Fibroblast of the aortic adventitia (primary cell): ENCODE measurements at regions not wholly inside any gene's neighbourhood (a gene's known extent, or its start where the extent isn't known, plus 50 kb on each side); places are given as distances from the start of the nearest gene placed in this dataset.

ENCODE experiments used
- DNase-seq: peaks from one replicate; pipeline ENCODE4 v3.0.0-alpha.2; 2010; ENCODE audit warnings: low read depth
- H3K4me3 ChIP-seq: 2 replicates; pipeline ENCODE4 v1.5.1; 2011; ENCODE audit warnings: low read depth, mild to moderate bottlenecking, control low read depth, low read length, moderate library complexity
- CTCF ChIP-seq: IDR thresholded peaks from 2 replicates; pipeline ENCODE4 v1.5.1; 2011; ENCODE audit warnings: mild to moderate bottlenecking, low read length, control low read depth, inconsistent platforms; ENCODE audit not compliant: insufficient read depth

GRCh38 chr22:49525360-49525759 lies 302.3 kb downstream of the BRD1 start:
- DNase-seq, result no peak
- H3K4me3 ChIP-seq, result no peak overlapping the region
- no peak for TF ChIP-seq CTCF

- no peak for DNase-seq
- TF ChIP-seq CTCF, result no peak
- no peak overlapping the region for H3K4me3 ChIP-seq
These were observed 303.3 kb downstream of the BRD1 start for GRCh38 chr22:49524362-49524761.

GRCh38 chr22:49523374-49524008 lies 304.2 kb downstream of the BRD1 start:
- no peak overlapping the region for H3K4me3 ChIP-seq
- no peak for TF ChIP-seq CTCF
- no peak for DNase-seq

GRCh38 chr22:49522582-49523373 lies 304.9 kb downstream of the BRD1 start:
- TF ChIP-seq CTCF, result no peak
- DNase-seq, result no peak
- H3K4me3 ChIP-seq, result no peak overlapping the region

GRCh38 chr22:49521787-49522224 lies 305.9 kb downstream of the BRD1 start:
- TF ChIP-seq CTCF, result no peak
- H3K4me3 ChIP-seq, result no peak overlapping the region
- no peak for DNase-seq

GRCh38 chr22:49519117-49519737 lies 308.4 kb downstream of the BRD1 start:
- no peak for DNase-seq

More at GRCh38 chr22:49519117-49519737, 308.4 kb downstream of the BRD1 start:
- TF ChIP-seq CTCF, result no peak
- H3K4me3 ChIP-seq, result no peak overlapping the region
